Ishikawa (cell line): ENCODE measurements at regions not wholly inside any gene's neighbourhood (a gene's known extent, or its start where the extent isn't known, plus 50 kb on each side); places are given as distances from the start of the nearest gene placed in this dataset.

ENCODE experiments used
- CREB1 ChIP-seq: IDR thresholded peaks from 2 replicates; pipeline ENCODE4 v1.6.1; 2012; ENCODE audit warnings: low read depth
- EGR1 ChIP-seq: IDR thresholded peaks from 2 replicates; pipeline ENCODE4 v1.6.1; 2012
- EP300 ChIP-seq: IDR thresholded peaks from 2 replicates; pipeline ENCODE4 v1.6.1; 2012; ENCODE audit warnings: borderline replicate concordance
- NFIC ChIP-seq: IDR thresholded peaks from 2 replicates; pipeline ENCODE4 v1.6.1; 2012
- RAD21 ChIP-seq: IDR thresholded peaks from 2 replicates; pipeline ENCODE4 v1.6.1; 2012; ENCODE audit warnings: low read depth
- TAF1 ChIP-seq: IDR thresholded peaks from 2 replicates; pipeline ENCODE4 v1.6.1; 2012; ENCODE audit warnings: low read depth, mild to moderate bottlenecking
- TCF12 ChIP-seq: IDR thresholded peaks from 2 replicates; pipeline ENCODE4 v1.6.1; 2012; ENCODE audit warnings: low read depth
- TEAD4 ChIP-seq: IDR thresholded peaks from 2 replicates; pipeline ENCODE4 v1.6.1; 2012
- YY1 ChIP-seq: IDR thresholded peaks from 2 replicates; pipeline ENCODE4 v1.6.1; 2012; ENCODE audit warnings: low read depth
- ZBTB7A ChIP-seq: IDR thresholded peaks from 2 replicates; pipeline ENCODE4 v1.6.1; 2012; ENCODE audit warnings: low read depth
- TF ChIP-seq, protein P1 (sequence below): IDR thresholded peaks from 2 replicates; pipeline ENCODE4 v1.6.1; 2012

DNA sequence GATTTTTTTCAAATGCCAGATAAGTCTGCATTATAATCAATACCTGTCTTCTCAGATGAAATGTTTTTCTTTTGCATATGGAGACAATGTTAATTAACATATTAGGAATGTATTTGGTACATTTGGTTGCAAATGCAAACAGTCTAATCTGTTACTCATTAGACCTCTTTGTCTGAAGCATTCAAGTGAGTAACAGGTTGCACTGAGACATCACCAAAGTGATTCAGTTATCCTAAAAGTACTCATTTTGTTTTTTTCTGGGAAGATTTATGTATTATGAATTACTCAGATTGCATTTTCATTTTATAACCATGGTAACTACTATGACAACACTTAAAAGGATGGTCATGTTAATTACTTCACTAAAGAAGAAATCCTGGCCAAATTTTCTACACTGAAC lies 513.6 kb downstream of the HTR7 start:
- TF ChIP-seq EP300 (no peak), EGR1 (no peak), CREB1 (no peak), ZBTB7A (no peak), YY1 (no peak), NFIC (no peak), RAD21 (no peak), TEAD4 (no peak), TCF12 (no peak), TAF1 (no peak)
- TF ChIP-seq, protein P1, sequence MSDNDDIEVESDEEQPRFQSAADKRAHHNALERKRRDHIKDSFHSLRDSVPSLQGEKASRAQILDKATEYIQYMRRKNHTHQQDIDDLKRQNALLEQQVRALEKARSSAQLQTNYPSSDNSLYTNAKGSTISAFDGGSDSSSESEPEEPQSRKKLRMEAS: no peak
